OCI-LY7 (cell line): ENCODE measurements at regions not wholly inside any gene's neighbourhood (a gene's known extent, or its start where the extent isn't known, plus 50 kb on each side); places are given as distances from the start of the nearest gene placed in this dataset.

ENCODE experiments used
- BruUV-seq: library from RNA; stranded (reverse); fragments of 400-500 nt; replicated peaks from 2 replicates; lab custom pipeline; 2021; lab: Mats Ljungman, UMichigan
- CTCF ChIA-PET: fragments of 300-600 bp; sonication (Branson Sonifier 250); formaldehyde crosslinking; loops from one replicate; lab custom pipeline; 2022; ENCODE audit warnings: antibody characterized with exemption; ENCODE audit not compliant: unreplicated experiment; lab: Charles Lee
- POLR2A ChIA-PET: fragments of 300-600 bp; sonication (Branson Sonifier 250); formaldehyde crosslinking; loops from one replicate; lab custom pipeline; 2022; ENCODE audit warnings: antibody characterized with exemption; lab: Charles Lee
- DNase-seq: peaks from one replicate; pipeline ENCODE4 v3.0.0-alpha.2; 2015; ENCODE audit warnings: low spot score
- H2AFZ ChIP-seq: fragments of 200-600 bp; sonication (generic), shearing (Covaris generic); 2 replicates; pipeline ENCODE4 v1.6.1; 2014; ENCODE audit warnings: mild to moderate bottlenecking, antibody characterized with exemption, low read length, moderate library complexity
- H3K27ac ChIP-seq: fragments of 200-600 bp; sonication (generic); 2 replicates; pipeline ENCODE4 v1.5.1; 2014; ENCODE audit warnings: mixed run types, low read depth, mild to moderate bottlenecking, moderate library complexity, low read length, inconsistent platforms; ENCODE audit not compliant: poor library complexity, severe bottlenecking
- H3K36me3 ChIP-seq: fragments of 200-600 bp; sonication (generic); 2 replicates; pipeline ENCODE4 v1.6.1; 2014; ENCODE audit warnings: mild to moderate bottlenecking, antibody characterized with exemption, low read length, moderate library complexity, mixed read lengths; ENCODE audit not compliant: insufficient read depth
- H3K4me1 ChIP-seq: fragments of 200-600 bp; sonication (generic); 2 replicates; pipeline ENCODE4 v1.5.1; 2014; ENCODE audit warnings: mild to moderate bottlenecking, low read length; ENCODE audit not compliant: insufficient read depth, poor library complexity, severe bottlenecking
- H3K4me2 ChIP-seq: fragments of 200-600 bp; sonication (generic); 2 replicates; pipeline ENCODE4 v1.6.1; 2014; ENCODE audit warnings: mild to moderate bottlenecking, low read length
- H3K4me3 ChIP-seq: fragments of 200-600 bp; sonication (generic); 2 replicates; pipeline ENCODE4 v1.5.1; 2014; ENCODE audit warnings: mild to moderate bottlenecking, low read depth, low read length; ENCODE audit not compliant: poor library complexity, severe bottlenecking
- H3K79me2 ChIP-seq: fragments of 200-600 bp; sonication (generic); 2 replicates; pipeline ENCODE4 v1.6.1; 2016; ENCODE audit warnings: low read depth, mild to moderate bottlenecking, low read length, moderate library complexity, mixed read lengths; ENCODE audit not compliant: insufficient read depth
- H3K9me2 ChIP-seq: fragments of 200-600 bp; sonication (generic); 2 replicates; pipeline ENCODE4 v1.6.1; 2016; ENCODE audit warnings: mild to moderate bottlenecking, low read length, mixed read lengths; ENCODE audit not compliant: insufficient read depth
- H3K9me3 ChIP-seq: fragments of 200-600 bp; sonication (generic); 2 replicates; pipeline ENCODE4 v1.6.1; 2014; ENCODE audit warnings: mild to moderate bottlenecking, mixed run types, low read length, mixed read lengths
- H4K20me1 ChIP-seq: fragments of 200-600 bp; sonication (generic); 2 replicates; pipeline ENCODE4 v1.6.1; 2014; ENCODE audit warnings: mild to moderate bottlenecking, antibody characterized with exemption, low read length, moderate library complexity, mixed read lengths; ENCODE audit not compliant: insufficient read depth
- CTCF ChIP-seq: fragments of 200-600 bp; sonication (generic); conservative IDR thresholded peaks from 2 replicates; pipeline ENCODE4 v1.5.1; 2014; ENCODE audit warnings: mild to moderate bottlenecking, antibody characterized with exemption, low read length, moderate library complexity, mixed read lengths
- EZH2phosphoT487 ChIP-seq: fragments of 200-600 bp; sonication (generic); IDR thresholded peaks from 2 replicates; pipeline ENCODE4 v1.6.1; 2018; ENCODE audit warnings: low read depth, borderline replicate concordance, mild to moderate bottlenecking, mixed run types, antibody characterized with exemption, low read length, moderate library complexity, mixed read lengths
- intact Hi-C: fragments of 100-400 bp; cut with micrococcal nuclease; formaldehyde crosslinking; loops from one replicate; pipeline ENCODE4 v1.10.0; 2022; ENCODE audit not compliant: unreplicated experiment

DNA sequence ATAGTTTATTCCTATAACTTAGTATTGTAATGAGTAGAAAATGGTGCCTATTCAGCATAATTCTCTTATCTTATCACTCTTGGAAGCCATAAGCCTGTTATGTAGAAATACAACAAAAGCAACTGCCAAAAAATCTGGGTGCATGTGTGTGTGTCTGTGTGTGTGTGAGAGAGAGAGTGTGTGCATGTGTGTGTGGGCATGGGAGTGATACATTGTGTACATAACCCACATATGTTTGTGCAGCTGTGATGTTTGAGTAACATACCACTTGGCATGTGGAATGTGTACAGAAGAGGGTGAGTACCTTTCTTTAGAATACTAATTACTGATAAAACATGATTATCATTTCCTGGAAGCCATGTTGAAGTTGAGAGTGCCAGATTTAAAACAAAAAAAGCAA lies 642.3 kb upstream of the SYT4 start:
- no peak overlapping the region for H2AFZ ChIP-seq
- H3K9me3 ChIP-seq: no peaks in the 10 kb centered on the region
- no TSS peak for BruUV-seq
- intact Hi-C loops: no loop called here
- POLR2A ChIA-PET: no interaction called here
- no peaks in the 10 kb centered on the region for H4K20me1 ChIP-seq
- H3K4me1 ChIP-seq: no peaks in the 10 kb centered on the region
- H3K4me3 ChIP-seq: no peak overlapping the region
- no peak overlapping the region for H3K4me2 ChIP-seq
- no peaks in the 10 kb centered on the region for H3K79me2 ChIP-seq
- H3K36me3 ChIP-seq: no peaks in the 10 kb centered on the region
- no peaks in the 10 kb centered on the region for H3K9me2 ChIP-seq
- DNase-seq: no peak
- CTCF ChIA-PET: no interaction called here
- H3K27ac ChIP-seq: no peak overlapping the region
- TF ChIP-seq CTCF (no peak), EZH2phosphoT487 (no peak)

DNA sequence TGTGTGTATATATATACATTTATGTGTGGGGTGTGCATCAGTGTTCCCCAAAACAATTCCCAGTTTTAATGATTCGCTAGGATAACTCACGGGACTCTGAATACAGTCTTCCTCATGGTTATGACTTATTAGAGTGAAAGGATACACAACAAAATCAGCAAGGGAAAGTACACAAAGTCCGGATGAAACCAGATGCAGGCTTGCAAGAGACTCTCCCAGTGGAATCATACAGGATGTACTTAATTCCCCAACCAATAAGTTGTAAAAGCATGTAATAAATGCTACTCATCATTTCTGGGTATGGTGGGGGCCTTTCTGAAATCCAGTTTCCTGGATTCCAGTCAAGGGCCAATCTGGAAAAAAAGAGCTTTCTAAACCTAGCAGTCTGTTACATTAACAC lies 654.1 kb upstream of the SYT4 start:
- DNase-seq: no peak
- no TSS peak for BruUV-seq

GRCh38 chr18:43932140-43932539 lies 654.9 kb upstream of the SYT4 start:
- Histone ChIP-seq H3K4me3 (no peak overlapping the region), H3K36me3 (no peaks in the 10 kb centered on the region), H4K20me1 (no peaks in the 10 kb centered on the region), H3K27ac (no peak overlapping the region), H3K4me1 (no peaks in the 10 kb centered on the region), H3K4me2 (no peak overlapping the region), H2AFZ (no peak overlapping the region), H3K9me2 (no peaks in the 10 kb centered on the region), H3K79me2 (no peaks in the 10 kb centered on the region), H3K9me3 (no peaks in the 10 kb centered on the region)
- TF ChIP-seq CTCF: no peak
- TF ChIP-seq EZH2phosphoT487: no peak
- intact Hi-C loops: no loop called here
- ChIA-PET CTCF (no interaction called here), POLR2A (no interaction called here)
- no TSS peak for BruUV-seq
- no peak for DNase-seq

More for the DNA sequence above, 654.1 kb upstream of the SYT4 start:
- Histone ChIP-seq H3K4me3 (no peak overlapping the region), H3K36me3 (no peaks in the 10 kb centered on the region), H3K4me2 (no peak overlapping the region), H3K4me1 (no peaks in the 10 kb centered on the region), H3K9me3 (no peaks in the 10 kb centered on the region), H3K79me2 (no peaks in the 10 kb centered on the region), H3K9me2 (no peaks in the 10 kb centered on the region), H4K20me1 (no peaks in the 10 kb centered on the region), H3K27ac (no peak overlapping the region), H2AFZ (no peak overlapping the region)
- ChIA-PET POLR2A (no interaction called here), CTCF (no interaction called here)
- intact Hi-C loops: no loop called here
- no peak for TF ChIP-seq EZH2phosphoT487
- no peak for TF ChIP-seq CTCF
